ENCODE measurements at regions not wholly inside any gene's neighbourhood (a gene's known extent, or its start where the extent isn't known, plus 50 kb on each side); places are given as distances from the start of the nearest gene placed in this dataset.
"Not testable (repeated sequence)": the region's sequence is repeated elsewhere in the genome, so short reads cannot be mapped to it uniquely, and the experiment has no call there.

DNA sequence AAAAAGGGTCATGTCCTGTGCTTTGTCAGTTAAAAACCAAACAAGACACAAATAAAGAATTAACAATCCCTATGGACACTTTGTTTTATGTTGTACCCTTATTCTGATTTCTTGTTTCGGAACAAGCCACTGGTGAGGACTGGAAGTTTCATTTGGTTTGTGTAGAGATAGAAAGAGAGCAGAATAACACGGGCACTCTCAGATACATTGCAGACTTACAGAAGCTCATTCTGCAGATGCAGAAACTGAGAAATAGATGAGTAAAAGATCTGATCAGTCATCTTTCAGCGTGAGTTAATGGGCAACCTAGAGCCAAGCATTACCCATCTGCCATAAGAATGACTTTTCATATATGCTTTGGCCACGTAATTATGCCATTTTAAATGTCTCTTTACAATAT is 407.6 kb downstream of the RAB38 start:
- DNase-seq (ENCODE audit: low spot score): no peak

DNA sequence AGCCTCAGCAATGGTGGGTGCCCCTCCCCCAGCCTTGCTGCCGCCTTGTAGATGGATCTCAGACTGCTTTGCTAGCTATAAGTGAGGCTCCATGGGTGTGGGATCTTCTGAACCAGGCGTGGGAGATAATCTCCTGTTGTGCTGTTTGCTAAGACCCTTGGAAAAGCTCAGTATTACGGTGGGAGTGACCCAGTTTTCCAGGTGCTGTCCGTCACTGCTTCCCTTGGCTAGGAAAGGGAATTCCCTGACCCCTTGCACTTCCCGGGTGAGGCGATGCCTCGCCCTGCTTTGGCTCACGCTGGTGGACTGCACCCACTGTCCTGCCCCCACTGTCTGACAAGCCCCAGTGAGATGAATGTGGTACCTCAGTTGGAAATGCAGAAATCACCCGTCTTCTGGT is 411.2 kb downstream of the RAB38 start:
- DNase-seq (ENCODE audit: low spot score): not testable (repeated sequence)

DNA sequence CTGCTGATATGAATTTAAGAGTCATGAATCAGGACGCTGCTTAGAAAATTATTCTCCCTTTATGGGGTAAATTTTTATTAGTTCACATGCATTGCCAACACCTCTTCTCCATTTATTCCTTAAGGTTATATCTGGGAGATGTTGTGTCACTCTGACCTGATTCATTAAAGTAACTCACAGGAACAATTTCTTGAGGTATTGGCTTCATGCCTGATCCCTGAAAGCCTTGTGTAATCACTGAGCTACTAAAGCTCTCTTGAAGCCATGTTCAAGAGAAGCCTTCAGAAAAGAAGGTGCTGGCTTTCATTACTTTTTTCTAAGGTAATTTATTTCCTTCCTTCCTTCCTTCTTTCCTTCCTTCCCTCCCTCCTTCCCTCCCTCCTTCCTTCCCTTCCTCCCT is 420.6 kb downstream of the RAB38 start:
- no peak for DNase-seq (ENCODE audit: low spot score)

DNA sequence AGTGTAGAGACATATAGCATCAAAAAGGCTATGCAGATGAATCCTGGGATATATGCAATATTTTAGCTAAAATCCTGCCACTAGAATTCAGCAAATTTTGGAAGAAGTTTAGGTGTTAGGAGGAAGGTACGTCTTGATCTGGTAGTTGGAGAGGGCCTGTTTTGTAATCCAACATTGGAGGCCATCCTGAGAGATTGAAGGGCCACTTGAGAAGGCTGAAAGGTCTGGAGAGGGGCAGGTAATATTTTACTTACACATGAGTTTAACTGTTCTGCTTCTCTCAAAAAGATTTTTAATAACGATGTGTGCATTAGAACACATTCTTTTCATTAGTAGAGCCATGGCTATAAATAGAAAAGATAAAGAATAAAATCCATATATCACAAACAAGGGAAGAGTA is 422.1 kb downstream of the RAB38 start:
- DNase-seq (ENCODE audit: low spot score): no peak

DNA sequence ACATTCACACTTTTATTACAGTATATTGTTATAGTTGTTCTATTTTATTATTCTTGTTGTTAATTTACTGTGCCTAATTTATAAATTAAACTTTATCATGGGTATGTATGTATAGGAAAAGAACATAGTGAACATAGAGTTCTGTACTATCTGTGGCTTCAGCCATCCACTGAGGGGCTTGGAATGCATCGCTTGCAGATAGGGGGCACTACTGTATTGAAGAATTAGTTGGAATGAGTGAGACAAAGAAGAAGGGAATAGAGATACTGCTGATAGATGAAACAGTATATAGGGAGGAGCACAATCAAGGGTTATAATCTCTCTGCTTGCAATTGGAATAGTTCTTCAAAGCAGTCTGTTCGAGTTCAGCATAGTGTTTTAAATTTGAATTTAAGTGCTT is 432.2 kb downstream of the RAB38 start:
- DNase-seq (ENCODE audit: low spot score): no peak

DNA sequence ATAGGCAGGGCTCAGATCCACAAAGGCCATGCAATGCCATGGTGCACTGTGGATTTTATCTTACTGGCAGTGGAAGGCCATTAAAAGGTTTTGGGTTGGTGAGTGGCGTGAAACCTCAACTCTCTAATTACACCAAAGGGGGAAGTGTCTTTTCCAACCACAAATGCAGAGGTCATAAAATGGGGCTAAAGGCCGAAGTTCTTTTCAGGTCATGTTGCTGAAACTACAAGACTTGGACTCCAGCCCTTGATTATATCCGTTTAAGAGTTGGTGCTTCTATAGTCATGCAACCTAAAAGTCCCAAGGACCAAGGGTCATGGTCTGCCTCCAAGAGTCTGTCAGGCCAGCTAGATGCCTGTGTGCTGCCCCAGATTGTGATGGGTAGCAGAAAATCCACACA is 434.3 kb downstream of the RAB38 start:
- no peak for DNase-seq (ENCODE audit: low spot score)

DNA sequence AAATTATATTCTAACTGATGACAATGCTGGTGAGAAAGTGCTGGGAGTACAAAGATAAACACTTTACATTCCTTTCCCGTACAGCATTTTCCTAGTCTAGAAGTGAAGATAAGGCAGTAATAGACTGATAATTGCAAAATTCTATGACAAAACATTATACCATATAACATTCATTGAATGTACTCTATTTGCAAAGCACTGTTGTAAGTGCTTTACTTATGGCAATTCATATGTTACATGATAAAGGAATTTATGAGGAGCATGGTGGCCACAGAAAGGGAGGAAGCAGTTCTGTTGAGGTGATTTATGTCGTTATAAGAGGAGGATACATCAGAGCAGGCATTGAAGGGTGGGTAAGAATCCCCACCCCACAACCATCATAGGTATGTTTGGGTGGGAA is 434.8 kb downstream of the RAB38 start:
- DNase-seq (ENCODE audit: low spot score): no peak

DNA sequence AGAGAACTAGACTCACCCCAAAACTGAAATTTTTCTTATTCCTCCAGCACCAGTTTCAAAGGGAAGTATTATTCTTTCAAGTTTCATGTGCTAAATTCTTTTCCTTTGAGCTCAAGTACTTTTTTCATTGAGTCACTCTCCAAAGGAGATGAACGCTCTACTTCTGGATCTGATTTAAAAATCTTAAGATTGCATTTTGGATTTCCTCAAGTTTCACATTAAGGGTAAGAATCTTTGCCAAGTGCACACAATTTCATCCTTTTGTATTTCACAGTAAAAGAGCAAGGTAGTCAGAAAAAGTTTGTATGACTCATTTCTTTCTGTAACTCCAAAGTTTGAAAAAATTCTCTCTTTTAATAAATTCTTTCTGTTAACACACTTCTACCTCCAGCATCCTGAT is 435.5 kb downstream of the RAB38 start:
- DNase-seq (ENCODE audit: low spot score): no peak

DNA sequence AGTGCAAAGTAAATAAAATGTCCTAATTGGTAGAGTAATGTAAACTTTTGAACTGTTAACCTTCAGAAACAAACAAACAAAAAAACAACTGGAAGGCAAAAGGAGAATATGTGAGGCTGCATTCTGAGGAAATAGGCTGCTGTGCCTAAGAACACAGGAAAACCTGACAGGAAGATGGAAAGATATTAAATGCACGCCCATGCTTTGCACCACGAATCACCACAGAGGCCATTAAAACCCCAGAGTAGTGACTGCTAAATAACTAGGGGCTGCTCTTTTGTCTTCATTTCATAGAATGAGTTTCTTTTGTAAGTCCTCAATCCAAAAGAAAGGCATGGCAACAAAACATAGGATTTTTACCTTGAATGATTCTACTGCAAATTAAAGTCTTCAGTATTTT is 436.0 kb downstream of the RAB38 start:
- no peak for DNase-seq (ENCODE audit: low spot score)

DNA sequence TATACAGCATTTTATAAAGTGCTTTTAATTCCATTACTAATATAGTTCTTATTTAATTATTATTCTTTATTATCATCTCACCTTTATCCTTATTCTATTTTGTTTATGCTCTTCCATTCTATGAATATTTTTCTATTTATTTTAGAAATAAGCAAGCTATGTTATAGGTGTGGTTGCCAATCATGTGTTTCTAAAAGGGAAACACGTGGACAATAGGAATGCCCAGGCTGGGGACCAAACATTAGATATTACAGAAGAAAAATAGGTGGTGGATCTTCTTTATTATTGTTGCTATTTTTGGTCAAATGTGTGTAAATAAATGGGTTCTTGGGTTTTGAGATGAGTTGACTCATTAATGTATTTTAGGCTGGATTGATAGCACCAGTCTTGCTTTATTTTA is 438.3 kb downstream of the RAB38 start:
- no peak for DNase-seq (ENCODE audit: low spot score)

DNA sequence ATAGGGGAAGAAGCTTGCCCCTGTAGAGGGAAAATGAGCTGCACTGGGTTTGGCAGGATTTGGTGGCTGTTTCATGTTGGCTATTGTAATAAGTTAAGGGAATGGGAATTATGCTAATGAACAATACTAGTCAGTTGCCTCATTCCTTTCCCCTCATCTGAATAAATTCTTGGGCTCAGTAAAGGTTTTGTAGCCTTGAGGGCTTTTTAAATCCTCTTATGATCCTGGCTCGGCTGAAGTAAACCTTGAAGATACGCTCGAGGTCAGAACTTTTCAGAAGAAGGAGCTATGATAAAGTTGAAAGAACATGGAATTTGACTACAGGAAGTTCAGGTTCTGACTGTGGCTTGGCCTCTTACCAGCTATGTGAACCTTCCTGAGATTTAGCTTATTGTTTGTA is 448.7 kb downstream of the RAB38 start:
- no peak for DNase-seq (ENCODE audit: low spot score)

DNA sequence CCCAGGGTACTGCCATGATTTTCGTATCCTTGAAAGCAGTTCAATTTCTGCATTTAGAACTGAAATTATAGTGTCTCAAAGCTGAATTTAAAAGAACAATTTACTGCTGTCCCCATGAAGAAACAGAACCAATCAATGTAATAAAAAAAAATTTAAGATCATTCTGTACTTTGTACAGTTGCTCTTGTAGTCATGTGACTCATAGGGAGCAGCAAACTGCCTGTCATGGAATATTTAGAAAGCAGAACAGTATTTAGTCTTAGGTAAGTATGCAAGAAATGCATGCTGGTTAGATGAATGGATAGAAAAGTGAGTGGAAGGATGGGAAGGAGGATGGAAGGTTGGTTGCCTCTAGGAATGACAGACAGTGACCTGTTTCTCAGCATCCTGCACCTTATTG is 450.9 kb downstream of the RAB38 start:
- DNase-seq (ENCODE audit: low spot score): no peak

DNA sequence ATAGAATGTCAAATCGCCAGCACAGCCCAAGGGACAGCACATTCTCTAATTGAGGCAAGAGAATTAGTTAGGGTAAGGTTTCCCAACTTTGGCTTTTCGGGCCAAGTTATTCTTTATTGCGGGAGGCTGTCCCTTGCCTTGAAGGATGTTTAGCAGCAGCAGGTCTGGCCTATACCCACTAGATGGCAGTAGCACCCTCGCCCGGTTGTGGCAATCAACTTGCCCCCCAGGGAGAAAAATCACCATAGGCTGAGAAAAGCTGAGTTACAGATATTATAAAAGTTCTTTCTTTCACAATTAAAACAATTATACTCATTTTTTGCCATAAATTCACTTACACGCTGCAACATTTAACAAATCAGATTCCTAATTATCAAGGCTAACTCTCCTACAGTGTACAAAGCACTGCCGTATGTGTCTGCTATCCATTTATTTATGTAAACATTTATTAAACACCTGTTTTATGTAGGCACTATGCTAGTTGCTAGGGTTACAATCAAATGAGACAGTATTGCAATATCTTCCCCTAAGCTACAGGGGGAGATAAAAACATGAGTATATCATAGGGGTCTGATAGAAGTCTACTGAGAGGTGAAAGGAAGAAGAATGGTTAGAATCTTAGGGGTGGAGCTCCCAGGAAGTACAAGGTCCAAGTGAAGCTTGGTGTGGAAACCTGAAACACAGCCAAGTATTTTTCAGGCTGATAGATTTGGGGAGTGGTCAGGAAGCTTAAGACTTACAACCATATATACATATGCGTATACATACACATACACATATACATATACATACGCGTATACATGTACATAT is 452.3 kb downstream of the RAB38 start:
- no peak for DNase-seq (ENCODE audit: low spot score)

DNA sequence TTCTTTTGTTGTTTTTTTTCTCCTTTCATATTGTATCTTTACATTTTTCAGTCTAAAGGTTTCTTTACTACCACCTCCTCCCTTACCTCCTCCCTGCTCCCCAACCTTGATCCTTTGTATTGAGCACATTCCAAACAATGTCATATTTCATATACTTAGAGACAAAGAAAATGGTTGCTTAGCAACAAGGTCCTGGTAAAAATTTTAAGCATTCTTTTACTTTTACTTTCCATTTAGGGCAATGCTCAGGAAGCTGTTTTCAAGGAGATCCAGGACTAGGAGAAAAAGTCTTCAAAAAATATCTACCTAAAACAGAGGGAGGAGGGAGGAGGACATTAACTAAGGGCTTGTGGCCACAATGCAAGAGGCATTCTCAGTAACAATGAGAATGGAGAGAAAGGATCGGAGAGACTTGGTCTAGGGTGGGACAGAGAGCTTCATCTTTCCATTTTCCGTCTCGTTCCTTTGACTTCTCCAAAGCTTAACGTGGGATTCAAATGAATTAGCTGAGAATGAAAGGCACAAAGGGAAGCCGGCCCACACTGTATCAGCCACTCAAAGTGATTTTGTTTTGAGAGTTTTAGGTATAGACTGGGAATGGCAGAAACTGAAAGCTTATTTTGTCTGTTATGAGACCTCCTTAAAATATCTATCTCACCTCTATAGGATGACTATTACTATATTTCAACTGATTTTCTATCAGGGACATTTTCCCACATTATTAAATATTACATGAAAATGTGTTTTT is 455.7 kb downstream of the RAB38 start:
- DNase-seq (ENCODE audit: low spot score): no peak

DNA sequence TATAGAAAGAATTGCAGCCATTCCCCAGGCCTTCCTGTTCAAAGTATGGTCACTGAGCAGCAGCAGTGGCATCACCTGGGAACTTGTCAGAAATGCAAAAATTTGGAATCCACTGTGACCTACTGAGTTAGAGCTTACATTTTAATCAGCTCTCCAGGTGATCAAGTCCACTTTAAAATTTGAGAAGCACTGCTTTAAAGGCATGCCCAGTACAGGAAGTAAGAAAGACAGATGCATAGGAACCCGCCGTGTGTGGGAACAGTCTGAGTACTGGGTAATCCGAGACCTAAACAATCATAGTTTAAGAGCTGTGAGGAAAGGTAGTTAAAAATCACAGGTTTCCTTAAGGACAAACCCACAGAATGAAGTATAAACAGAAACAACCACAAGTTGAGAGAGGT is 462.4 kb downstream of the RAB38 start:
- DNase-seq (ENCODE audit: low spot score): no peak

DNA sequence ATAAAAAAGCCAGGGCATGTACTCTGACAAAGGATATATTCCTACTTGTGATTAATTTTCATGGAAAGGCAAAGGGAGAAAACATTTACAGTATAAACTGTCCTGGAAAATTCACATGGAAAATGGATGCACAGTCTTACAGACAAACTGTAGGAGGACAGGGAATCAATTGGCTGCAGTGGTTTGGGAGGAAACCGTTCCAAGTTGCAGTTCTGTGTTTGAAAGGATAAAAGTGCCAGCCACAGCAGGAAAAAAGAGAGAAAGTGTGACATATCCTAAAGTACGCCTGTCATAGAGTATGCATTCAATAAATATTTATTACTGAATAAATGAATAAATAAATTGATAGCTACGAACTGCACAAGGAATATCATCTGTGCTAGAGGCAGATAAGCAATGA is 462.9 kb downstream of the RAB38 start:
- DNase-seq (ENCODE audit: low spot score): no peak

DNA sequence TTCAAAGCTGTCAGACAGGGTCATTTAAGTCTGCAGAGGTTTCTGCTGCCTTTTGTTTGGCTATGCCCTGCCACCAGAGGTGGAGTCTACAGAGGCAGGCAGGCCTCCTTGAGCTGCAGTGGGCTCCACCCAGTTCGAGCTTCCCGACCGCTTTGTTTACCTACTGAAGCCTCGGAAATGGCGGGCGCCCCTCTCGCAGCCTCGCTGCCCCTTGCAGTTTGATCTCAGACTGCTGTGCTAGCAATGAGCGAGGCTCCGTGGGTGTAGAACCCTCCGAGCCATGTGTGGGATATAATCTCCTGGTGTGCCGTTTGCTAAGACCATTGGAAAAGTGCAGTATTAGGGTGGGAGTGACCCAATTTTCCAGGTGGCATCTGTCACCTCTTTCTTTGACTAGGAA is 471.7 kb downstream of the RAB38 start:
- DNase-seq (ENCODE audit: low spot score): not testable (repeated sequence)

DNA sequence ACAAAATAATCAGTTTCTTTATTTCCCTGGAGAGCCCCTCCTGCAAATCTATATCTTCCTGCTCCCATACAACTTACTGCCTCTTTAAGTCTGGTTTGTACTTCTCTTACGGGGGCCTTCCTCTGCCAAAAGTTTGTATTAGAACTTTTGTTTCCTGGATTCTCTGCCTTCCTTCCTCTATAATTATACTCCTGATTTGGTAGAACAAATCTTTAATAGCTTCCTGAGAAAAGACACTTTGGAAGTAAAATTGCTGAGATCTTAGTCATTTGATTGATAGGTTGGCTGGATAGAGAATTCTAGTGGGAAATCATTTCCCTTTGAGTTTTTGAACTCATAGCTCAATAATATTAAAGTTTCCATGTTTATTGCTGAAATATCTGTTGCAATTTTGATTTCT is 499.2 kb downstream of the RAB38 start:
- DNase-seq (ENCODE audit: low spot score): no peak

DNA sequence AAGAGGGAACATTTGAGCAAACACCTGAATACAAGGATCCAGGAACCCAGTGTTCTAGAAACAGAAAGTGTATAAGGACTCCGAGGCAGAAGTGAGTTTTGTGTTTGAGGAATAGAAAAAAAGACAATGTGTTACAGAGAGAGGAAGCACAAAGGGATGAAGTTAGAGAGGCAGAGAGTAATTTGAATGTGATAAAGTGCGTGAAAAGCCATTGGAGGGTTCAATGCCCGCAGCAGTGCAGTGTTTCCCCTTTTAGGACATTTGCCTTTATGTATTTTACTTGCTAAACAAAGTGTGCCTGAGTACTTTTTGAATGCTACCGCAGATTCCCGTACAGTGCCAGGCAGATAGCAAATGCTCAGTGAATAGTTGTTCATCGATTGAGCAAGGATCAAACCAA is 508.5 kb downstream of the RAB38 start:
- DNase-seq (ENCODE audit: low spot score): no peak

DNA sequence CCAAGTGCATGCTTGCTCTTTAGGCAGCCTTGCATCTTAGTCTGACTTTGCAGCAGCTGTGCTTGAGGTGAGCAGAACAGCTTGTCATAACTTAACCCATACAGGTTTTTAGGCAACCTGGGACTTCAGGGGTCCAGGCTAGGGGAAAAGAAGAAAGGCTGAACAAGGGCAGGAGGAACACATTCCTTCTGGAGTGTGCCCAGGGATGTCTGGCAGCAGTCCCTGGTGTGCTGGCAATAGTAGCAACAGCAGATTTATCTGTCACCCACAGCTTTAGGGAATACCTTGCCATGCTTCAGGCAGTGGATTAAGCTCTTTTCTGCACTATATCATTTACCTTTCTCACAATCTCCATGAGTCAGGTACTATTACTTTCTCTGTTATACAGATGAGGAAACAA is 513.0 kb downstream of the RAB38 start:
- DNase-seq (ENCODE audit: low spot score): no peak

DNA sequence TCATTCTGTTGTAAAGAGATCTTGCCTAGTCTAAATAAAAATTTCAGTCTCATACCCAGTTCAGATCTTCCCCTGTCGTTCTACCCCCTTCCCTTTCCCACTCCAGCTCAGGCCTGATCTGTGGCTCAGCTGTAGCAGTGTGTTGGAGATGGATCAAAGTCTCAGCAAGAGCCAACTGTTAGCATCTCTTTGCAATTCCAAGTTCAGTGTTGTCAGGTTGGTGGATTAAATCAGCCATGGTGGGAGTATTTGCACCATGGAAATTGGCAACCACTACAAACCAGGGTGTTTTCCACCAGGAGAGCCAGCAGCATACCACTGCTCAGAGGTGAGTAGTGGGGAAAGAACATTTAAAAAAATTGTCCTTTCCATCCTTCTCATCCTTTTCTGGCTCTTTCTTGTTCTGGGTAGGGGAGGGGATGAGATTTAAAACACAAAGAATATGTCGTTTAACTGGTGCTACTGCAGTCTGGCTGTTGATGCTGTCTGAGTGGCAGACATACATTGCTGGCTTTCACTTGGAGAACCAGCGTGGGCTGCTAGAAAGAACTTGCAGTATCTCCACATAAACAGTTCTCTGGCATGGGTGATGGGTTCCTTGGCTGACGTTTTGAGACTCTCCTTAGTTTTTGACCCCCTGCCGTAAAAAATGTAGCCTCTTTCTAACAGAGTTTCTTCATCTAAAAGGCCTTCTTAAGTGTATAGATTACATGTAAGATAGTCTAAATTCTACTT is 514.1 kb downstream of the RAB38 start:
- DNase-seq (ENCODE audit: low spot score): no peak

DNA sequence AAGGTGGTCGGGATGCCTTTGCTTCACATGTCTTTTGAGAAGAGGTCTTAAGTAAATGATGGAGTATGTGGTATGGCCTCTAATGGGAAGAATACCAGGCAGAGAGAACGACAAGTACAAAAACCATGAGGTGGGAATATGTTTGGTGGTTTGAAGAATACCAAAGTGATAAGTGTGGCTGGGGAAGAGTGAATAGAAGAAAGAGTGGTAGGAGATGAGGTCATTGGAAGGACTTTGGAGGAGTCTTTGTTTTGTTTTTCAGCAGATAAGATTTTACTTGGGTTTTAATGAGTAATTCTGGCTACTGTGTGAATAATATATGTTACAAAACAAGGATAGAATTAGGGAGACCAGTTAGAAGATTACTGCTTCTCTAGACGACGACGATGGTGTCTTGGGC is 515.4 kb downstream of the RAB38 start:
- DNase-seq (ENCODE audit: low spot score): no peak

DNA sequence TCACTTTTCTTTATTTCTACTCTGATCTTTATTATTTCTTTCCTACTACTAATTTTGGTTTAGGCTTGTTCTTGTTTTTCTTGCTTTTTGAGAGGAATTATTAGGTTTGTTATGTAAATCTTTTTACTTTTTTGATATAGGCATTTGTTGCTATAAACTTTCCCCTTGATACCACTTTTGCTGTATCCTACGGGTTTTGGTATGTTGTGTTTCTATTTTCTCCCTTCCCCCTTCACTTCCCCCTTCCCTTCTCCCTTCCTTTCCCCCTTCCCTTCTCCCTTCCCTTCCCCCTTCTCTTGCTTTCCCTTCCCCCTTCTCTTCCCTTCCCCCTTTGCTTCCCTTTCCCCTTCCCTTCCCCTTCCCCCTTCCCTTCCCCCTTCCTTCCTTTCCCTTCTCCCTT is 529.6 kb downstream of the RAB38 start:
- no peak for DNase-seq (ENCODE audit: low spot score)
